GM12878 (cell line): ENCODE measurements at regions not wholly inside any gene's neighbourhood (a gene's known extent, or its start where the extent isn't known, plus 50 kb on each side); places are given as distances from the start of the nearest gene placed in this dataset.

Experiments used
- BCLAF1 ChIP-seq: fragments of 450-650 bp; IDR thresholded peaks from 2 replicates; pipeline ENCODE4 v1.6.1; 2017; ENCODE audit warnings: antibody characterized with exemption, mild to moderate bottlenecking, moderate library complexity
- CTCF ChIP-seq, 3 experiments: IDR thresholded peaks in 2 of 3; conservative IDR thresholded peaks in 1 of 3; 2 replicates each; pipeline ENCODE4 v1.5.1; 2011; ENCODE audit warnings: low read depth in 3 of 3, low read length in 3 of 3, mild to moderate bottlenecking in 3 of 3, control low read depth in 2 of 3, moderate library complexity in 2 of 3, inconsistent platforms in 1 of 3, mixed read lengths in 1 of 3; ENCODE audit not compliant: control insufficient read depth in 2 of 3, insufficient read depth in 1 of 3; ENCODE audit errors: extremely low read depth in 1 of 3
- HDAC6 ChIP-seq: fragments of 200-600 bp; sonication (generic); IDR thresholded peaks from one replicate; pipeline ENCODE4 v1.8.0; 2017; ENCODE audit warnings: antibody characterized with exemption; ENCODE audit not compliant: unreplicated experiment
- RFX5 ChIP-seq: IDR thresholded peaks from 2 replicates; pipeline ENCODE4 v1.6.1; 2011; ENCODE audit warnings: low read depth, low read length, improper control_type of control experiment

GRCh38 chr6:17202526-17202925 lies 78.6 kb upstream of the RBM24 start:
- no peak for TF ChIP-seq RFX5
- no peak for TF ChIP-seq BCLAF1
- TF ChIP-seq HDAC6, result no peak
- TF ChIP-seq CTCF (IDR thresholded peaks at IDR 0.05 in 2 of 3, conservative IDR thresholded peaks at IDR 0.05 in 1 of 3; ENCODE audit: control insufficient read depth in 2 of 3, extremely low read depth in 1 of 3, insufficient read depth in 1 of 3, low read depth in 3 of 3, low read length in 3 of 3), result no peak
